ENCODE measurements at regions not wholly inside any gene's neighbourhood (a gene's known extent, or its start where the extent isn't known, plus 50 kb on each side); places are given as distances from the start of the nearest gene placed in this dataset.

DNA sequence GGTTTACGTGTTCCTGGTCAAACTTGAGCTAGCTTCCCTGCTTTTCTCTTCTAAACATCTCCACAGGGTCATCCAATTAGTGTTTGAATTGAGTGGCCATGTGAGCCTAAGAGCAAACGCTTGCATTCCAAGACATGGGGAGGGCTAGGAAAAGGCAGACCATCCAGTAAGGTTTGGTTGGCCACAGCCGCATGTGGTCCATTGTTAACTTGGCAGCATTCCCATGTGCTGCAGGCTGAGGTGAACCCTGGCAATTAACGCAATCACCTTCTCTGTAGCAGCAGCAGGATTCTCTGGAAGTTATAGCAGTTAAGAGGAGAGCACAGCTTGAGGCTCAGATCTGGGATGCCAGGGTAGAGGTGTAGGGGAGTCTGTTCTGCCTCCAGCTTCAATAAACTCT lies 502.2 kb upstream of the LMCD1 start:
- TF ChIP-seq, protein P1, sequence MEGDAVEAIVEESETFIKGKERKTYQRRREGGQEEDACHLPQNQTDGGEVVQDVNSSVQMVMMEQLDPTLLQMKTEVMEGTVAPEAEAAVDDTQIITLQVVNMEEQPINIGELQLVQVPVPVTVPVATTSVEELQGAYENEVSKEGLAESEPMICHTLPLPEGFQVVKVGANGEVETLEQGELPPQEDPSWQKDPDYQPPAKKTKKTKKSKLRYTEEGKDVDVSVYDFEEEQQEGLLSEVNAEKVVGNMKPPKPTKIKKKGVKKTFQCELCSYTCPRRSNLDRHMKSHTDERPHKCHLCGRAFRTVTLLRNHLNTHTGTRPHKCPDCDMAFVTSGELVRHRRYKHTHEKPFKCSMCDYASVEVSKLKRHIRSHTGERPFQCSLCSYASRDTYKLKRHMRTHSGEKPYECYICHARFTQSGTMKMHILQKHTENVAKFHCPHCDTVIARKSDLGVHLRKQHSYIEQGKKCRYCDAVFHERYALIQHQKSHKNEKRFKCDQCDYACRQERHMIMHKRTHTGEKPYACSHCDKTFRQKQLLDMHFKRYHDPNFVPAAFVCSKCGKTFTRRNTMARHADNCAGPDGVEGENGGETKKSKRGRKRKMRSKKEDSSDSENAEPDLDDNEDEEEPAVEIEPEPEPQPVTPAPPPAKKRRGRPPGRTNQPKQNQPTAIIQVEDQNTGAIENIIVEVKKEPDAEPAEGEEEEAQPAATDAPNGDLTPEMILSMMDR (IDR thresholded peaks at IDR 0.05), result no peak
- no peak for TF ChIP-seq POLR2AphosphoS5 (IDR thresholded peaks at IDR 0.05; ENCODE audit: low read depth, low read length)
- TF ChIP-seq TCF7L2 (IDR thresholded peaks at IDR 0.05; ENCODE audit: low read depth, low read length), result no peak
- TF ChIP-seq SIN3A (IDR thresholded peaks at IDR 0.05; ENCODE audit: borderline replicate concordance, insufficient read depth, low read depth, low read length), result no peak
